ENCODE measurements at regions not wholly inside any gene's neighbourhood (a gene's known extent, or its start where the extent isn't known, plus 50 kb on each side); places are given as distances from the start of the nearest gene placed in this dataset.

- DNase-seq (peak; percentile 37 to 57), ATAC-seq (peak in 3 of 4 donors; percentile 33 to 57 (median 47))
- Histone ChIP-seq H3K4me3 (no peak overlapping the region), H3K36me3 (ENCODE audit: insufficient read depth in 1 of 2, low read depth in 1 of 2) (no peaks in the 10 kb centered on the region), H3K27ac (no peak overlapping the region), H3K9me3 (no peaks in the 10 kb centered on the region), H3K4me1 (no peaks in the 10 kb centered on the region), H3K27me3 (ENCODE audit: insufficient read depth in 3 of 3, low read length in 2 of 3) (peaks cover 0 to 2% (median 0%) of the 10 kb centered on the region in 3 donors)
- intact Hi-C loops (cut with DNase I), result no loop called here
- TF ChIP-seq CTCF (IDR thresholded peaks at IDR 0.05), result no peak
- whole genome bisulfite sequencing, 3 donors, result 84 to 85% (median 84%) methylated on average over 8 of the region's 8 CpGs
These were observed 351.2 kb downstream of the CDC5L start for GRCh38 chr6:44738601-44739146.

GRCh38 chr6:44739181-44739580 lies 351.7 kb downstream of the CDC5L start:
- Histone ChIP-seq H3K36me3 (ENCODE audit: insufficient read depth in 1 of 2, low read depth in 1 of 2) (no peaks in the 10 kb centered on the region), H3K27ac (no peak overlapping the region), H3K4me3 (no peak overlapping the region), H3K4me1 (no peaks in the 10 kb centered on the region), H3K9me3 (no peaks in the 10 kb centered on the region), H3K27me3 (ENCODE audit: insufficient read depth in 3 of 3, low read length in 2 of 3) (peaks cover 0 to 2% (median 0%) of the 10 kb centered on the region in 3 donors)
- intact Hi-C loops (cut with DNase I), result no loop called here
- TF ChIP-seq CTCF (IDR thresholded peaks at IDR 0.05), result no peak
- no peak for DNase-seq
- no peak for ATAC-seq
- 90 to 92% (median 90%) methylated on average over 16 of the region's 16 CpGs for WGBS, 3 donors

GRCh38 chr6:44740566-44741120 lies 353.1 kb downstream of the CDC5L start:
- Histone ChIP-seq H3K4me1 (no peaks in the 10 kb centered on the region), H3K36me3 (ENCODE audit: insufficient read depth in 1 of 2, low read depth in 1 of 2) (no peaks in the 10 kb centered on the region), H3K9me3 (no peaks in the 10 kb centered on the region), H3K4me3 (no peak overlapping the region), H3K27me3 (ENCODE audit: insufficient read depth in 3 of 3, low read length in 2 of 3) (peaks cover 0 to 2% (median 0%) of the 10 kb centered on the region in 3 donors), H3K27ac (no peak overlapping the region)
- no peak for DNase-seq
- ATAC-seq, result no peak
- TF ChIP-seq CTCF (IDR thresholded peaks at IDR 0.05), result no peak
- 84 to 96% (median 92%) methylated on average over 8 of the region's 8 CpGs for WGBS, 3 donors
- intact Hi-C loops (cut with DNase I), result no loop called here

GRCh38 chr6:44742201-44742600 lies 354.7 kb downstream of the CDC5L start:
- H3K27ac ChIP-seq, result no peak overlapping the region
- peaks cover 0 to 2% (median 0%) of the 10 kb centered on the region in 3 donors for H3K27me3 ChIP-seq (ENCODE audit: insufficient read depth in 3 of 3, low read length in 2 of 3)
- no peak overlapping the region for H3K4me3 ChIP-seq
- H3K36me3 ChIP-seq (ENCODE audit: insufficient read depth in 1 of 2, low read depth in 1 of 2), result no peaks in the 10 kb centered on the region
- TF ChIP-seq CTCF (IDR thresholded peaks at IDR 0.05), result no peak
- no peak for ATAC-seq
- intact Hi-C loops (cut with DNase I), result no loop called here
- DNase-seq, result no peak
- H3K4me1 ChIP-seq, result no peaks in the 10 kb centered on the region
- H3K9me3 ChIP-seq, result no peaks in the 10 kb centered on the region
- WGBS, 3 donors, result 88 to 94% (median 93%) methylated on average over 2 of the region's 2 CpGs
